ENCODE measurements at regions not wholly inside any gene's neighbourhood (a gene's known extent, or its start where the extent isn't known, plus 50 kb on each side); places are given as distances from the start of the nearest gene placed in this dataset.
"Not testable (repeated sequence)": the region's sequence is repeated elsewhere in the genome, so short reads cannot be mapped to it uniquely, and the experiment has no call there.

DNA sequence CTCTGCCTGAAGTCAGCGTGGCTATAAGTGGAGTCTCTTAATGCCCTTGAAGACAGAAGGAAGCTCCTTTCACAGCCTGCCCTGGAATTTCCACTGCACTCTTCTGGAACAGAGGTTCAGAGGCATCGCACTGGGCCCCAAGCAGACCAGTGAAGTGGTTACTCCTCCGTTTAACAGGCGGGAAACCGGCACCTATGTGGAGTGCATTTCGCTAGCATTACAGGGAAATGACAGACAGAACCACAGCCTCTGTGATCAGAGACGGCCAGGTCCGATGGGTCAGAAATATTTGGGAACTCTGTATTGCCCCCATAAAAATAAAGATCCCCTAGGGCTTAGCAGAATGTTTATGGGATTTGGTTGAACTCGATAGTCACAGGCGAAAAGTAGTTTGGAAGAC, 406.9 kb upstream of the PRKCQ start:
- TF ChIP-seq, protein P1, sequence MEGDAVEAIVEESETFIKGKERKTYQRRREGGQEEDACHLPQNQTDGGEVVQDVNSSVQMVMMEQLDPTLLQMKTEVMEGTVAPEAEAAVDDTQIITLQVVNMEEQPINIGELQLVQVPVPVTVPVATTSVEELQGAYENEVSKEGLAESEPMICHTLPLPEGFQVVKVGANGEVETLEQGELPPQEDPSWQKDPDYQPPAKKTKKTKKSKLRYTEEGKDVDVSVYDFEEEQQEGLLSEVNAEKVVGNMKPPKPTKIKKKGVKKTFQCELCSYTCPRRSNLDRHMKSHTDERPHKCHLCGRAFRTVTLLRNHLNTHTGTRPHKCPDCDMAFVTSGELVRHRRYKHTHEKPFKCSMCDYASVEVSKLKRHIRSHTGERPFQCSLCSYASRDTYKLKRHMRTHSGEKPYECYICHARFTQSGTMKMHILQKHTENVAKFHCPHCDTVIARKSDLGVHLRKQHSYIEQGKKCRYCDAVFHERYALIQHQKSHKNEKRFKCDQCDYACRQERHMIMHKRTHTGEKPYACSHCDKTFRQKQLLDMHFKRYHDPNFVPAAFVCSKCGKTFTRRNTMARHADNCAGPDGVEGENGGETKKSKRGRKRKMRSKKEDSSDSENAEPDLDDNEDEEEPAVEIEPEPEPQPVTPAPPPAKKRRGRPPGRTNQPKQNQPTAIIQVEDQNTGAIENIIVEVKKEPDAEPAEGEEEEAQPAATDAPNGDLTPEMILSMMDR (IDR thresholded peaks at IDR 0.05; ENCODE audit: borderline replicate concordance, insufficient read depth, low read depth, low read length): no peak
- no peak overlapping the region for H3K4me3 ChIP-seq (ENCODE audit: low read depth, low read length)

DNA sequence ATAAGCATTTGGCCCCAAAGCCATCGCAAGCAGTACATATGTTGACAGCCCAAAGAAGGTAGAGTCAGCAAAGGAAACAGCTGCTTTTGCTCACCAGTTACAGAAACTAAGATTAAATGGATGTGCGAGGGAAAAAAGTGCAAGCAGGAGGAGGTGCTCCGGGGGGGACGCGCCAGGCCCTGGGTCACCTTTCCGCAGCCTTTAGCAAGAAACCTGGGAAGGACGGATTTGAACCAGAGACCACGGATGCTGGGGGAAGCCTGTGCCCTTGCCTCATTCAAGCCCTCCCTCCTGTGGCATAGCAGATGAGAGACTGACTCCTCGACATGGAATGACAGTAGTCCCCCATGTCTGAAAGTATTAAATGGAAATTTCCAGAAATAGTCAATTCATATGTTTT, 405.6 kb upstream of the PRKCQ start:
- TF ChIP-seq, protein P1 (IDR thresholded peaks at IDR 0.05; ENCODE audit: borderline replicate concordance, insufficient read depth, low read depth, low read length): no peak
- no peak overlapping the region for H3K4me3 ChIP-seq (ENCODE audit: low read depth, low read length)

DNA sequence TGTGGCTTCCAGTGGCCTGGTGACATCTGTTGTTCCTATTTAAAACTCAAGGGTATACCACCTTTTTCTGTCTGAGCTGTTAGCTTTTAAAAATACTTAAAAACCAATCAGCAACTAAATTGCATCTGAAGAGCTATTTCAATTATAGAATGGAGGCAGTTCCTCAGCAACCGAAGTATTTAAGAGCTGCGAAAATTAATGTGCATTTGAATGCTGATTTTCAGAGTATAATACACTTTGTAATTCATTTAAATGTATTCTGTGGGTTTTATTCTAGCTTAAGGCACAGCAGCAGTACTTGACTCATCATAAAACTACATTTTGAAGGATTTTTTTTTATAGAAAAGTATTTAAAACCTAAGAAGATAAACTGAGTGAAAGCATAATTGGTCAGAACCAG, 404.9 kb upstream of the PRKCQ start:
- H3K4me3 ChIP-seq (ENCODE audit: low read depth, low read length): no peak overlapping the region
- TF ChIP-seq, protein P1 (IDR thresholded peaks at IDR 0.05; ENCODE audit: borderline replicate concordance, insufficient read depth, low read depth, low read length): no peak

DNA sequence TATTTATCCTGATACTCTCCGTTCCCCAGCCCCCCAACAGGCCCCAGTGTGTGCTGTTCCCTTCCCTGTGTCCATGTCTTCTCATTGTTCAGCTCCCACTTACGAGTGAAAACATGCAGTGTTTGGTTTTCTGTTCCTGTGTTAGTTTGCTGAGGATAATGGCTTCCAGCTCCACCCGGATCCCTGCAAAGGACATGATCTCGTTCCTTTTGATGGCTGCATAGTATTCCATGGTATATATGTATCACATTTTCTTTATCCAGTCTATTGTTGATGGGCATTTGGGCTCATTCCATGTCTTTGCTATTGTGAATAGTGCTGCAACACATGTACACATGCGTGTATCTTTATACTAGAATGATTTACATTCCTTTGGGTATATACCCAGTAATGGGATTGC, 403.9 kb upstream of the PRKCQ start:
- not testable (repeated sequence) for H3K4me3 ChIP-seq (ENCODE audit: low read depth, low read length)

DNA sequence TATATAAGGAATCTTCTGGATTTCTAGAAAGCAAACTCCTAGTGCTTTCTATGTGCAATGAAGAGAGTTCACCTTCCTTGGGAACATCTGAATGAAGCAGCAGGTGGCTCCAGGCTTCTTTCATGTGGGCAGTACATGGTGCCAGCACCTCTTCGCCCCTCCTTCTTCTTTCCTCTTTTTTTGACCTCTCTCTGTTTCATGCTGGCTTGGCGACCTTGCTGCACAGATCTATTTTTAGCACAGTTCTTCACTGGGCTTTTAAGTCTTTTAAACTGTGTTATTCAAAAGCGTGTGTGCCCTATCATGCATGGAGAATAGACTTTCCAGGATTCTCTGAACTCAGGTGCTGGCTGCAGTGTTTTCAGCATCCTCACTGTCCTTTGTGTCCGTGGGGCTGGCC, 400.3 kb upstream of the PRKCQ start:
- TF ChIP-seq, protein P1 (IDR thresholded peaks at IDR 0.05; ENCODE audit: borderline replicate concordance, insufficient read depth, low read depth, low read length): no peak
- no peak overlapping the region for H3K4me3 ChIP-seq (ENCODE audit: low read depth, low read length)

DNA sequence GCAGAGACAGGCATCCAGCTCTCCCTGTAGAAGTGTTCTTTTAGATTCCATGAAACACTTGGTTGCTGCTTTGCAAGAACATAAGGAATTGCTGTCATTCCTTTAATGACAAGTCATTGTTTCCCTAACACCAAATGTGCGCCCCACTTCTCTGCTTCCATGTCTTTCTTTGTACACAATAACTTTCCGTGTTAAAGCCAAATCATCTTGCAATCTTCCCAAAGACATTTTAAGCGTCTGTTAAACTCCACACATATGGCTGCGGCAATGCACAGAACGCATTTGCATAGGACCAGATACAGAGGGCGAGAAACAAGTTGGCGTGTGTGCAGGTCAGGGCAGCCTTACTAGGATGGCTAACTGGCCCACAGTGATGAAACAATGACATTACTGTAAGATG, 399.3 kb upstream of the PRKCQ start:
- TF ChIP-seq, protein P1 (IDR thresholded peaks at IDR 0.05; ENCODE audit: borderline replicate concordance, insufficient read depth, low read depth, low read length): no peak
- no peak overlapping the region for H3K4me3 ChIP-seq (ENCODE audit: low read depth, low read length)

DNA sequence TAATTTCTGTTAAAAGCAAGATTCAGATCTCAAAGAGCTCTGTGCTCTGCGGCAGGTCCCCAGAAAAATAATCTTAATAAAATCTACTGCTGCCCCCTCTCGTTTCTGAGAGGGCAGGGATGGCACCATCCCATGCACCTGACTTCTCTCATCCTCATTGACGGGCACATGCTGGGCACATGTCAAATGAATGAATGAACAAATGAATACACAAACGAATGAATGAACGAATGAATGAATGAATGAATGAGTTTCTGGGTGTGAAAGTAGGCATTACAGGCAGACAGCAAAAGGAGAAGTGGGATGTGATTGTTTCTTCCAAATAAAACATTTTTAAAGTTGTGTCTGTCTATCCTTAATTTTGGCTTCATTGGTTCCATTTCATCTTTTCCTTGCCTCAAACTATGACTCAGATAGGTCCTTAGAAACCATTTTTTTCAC, 398.1 kb upstream of the PRKCQ start:
- TF ChIP-seq, protein P1 (IDR thresholded peaks at IDR 0.05; ENCODE audit: borderline replicate concordance, insufficient read depth, low read depth, low read length): no peak
- no peak overlapping the region for H3K4me3 ChIP-seq (ENCODE audit: low read depth, low read length)

All from GM12875 (cell line).